ENCODE measurements at regions not wholly inside any gene's neighbourhood (a gene's known extent, or its start where the extent isn't known, plus 50 kb on each side); places are given as distances from the start of the nearest gene placed in this dataset.
"Not testable (repeated sequence)": the region's sequence is repeated elsewhere in the genome, so short reads cannot be mapped to it uniquely, and the experiment has no call there.

GRCh38 chr4:82248903-82249632 is 124.7 kb downstream of the HNRNPD start:
- no peak for FAIRE-seq
- DNase-seq (ENCODE audit: low spot score) = no peak

GRCh38 chr4:82247629-82248028 is 126.2 kb downstream of the HNRNPD start:
- DNase-seq (ENCODE audit: low spot score) (no peak), FAIRE-seq (no peak)

- FAIRE-seq = no peak
- no peak for DNase-seq (ENCODE audit: low spot score)
Observed at GRCh38 chr4:82247171-82247570, 126.6 kb downstream of the HNRNPD start.

GRCh38 chr4:82241534-82241933 is 132.3 kb downstream of the HNRNPD start:
- DNase-seq (ENCODE audit: low spot score) (no peak), FAIRE-seq (no peak)

- no peak for FAIRE-seq
- DNase-seq (ENCODE audit: low spot score) = no peak
Observed at GRCh38 chr4:82240410-82240809, 133.4 kb downstream of the HNRNPD start.

GRCh38 chr4:82237142-82237541 is 136.6 kb downstream of the HNRNPD start:
- FAIRE-seq = not testable (repeated sequence)

GRCh38 chr4:82235346-82235745 is 138.4 kb downstream of the HNRNPD start:
- DNase-seq (ENCODE audit: low spot score) (no peak), FAIRE-seq (no peak)

More at GRCh38 chr4:82237142-82237541, 136.6 kb downstream of the HNRNPD start:
- DNase-seq (ENCODE audit: low spot score) = not testable (repeated sequence)

- no peak for DNase-seq (ENCODE audit: low spot score)
- no peak for FAIRE-seq
Observed at GRCh38 chr4:82232891-82233290, 140.9 kb downstream of the HNRNPD start.

GRCh38 chr4:82231806-82232205 is 142.0 kb downstream of the HNRNPD start:
- DNase-seq (ENCODE audit: low spot score) = no peak
- no peak for FAIRE-seq

- FAIRE-seq (no peak), DNase-seq (ENCODE audit: low spot score) (no peak)
Observed at GRCh38 chr4:82230306-82230705, 143.5 kb downstream of the HNRNPD start.

GRCh38 chr4:82225030-82225429 is 148.8 kb downstream of the HNRNPD start:
- no peak for DNase-seq (ENCODE audit: low spot score)

GRCh38 chr4:82223715-82224114 is 150.1 kb downstream of the HNRNPD start:
- no peak for FAIRE-seq
- no peak for DNase-seq (ENCODE audit: low spot score)

More at GRCh38 chr4:82225030-82225429, 148.8 kb downstream of the HNRNPD start:
- no peak for FAIRE-seq

- FAIRE-seq = no peak
Observed at GRCh38 chr4:82219346-82219745, 154.4 kb downstream of the HNRNPD start.

GRCh38 chr4:82217986-82218715 is 155.6 kb downstream of the HNRNPD start:
- FAIRE-seq = no peak
- no peak for DNase-seq (ENCODE audit: low spot score)

More at GRCh38 chr4:82219346-82219745, 154.4 kb downstream of the HNRNPD start:
- DNase-seq (ENCODE audit: low spot score) = no peak

GRCh38 chr4:82216219-82216618 is 157.6 kb downstream of the HNRNPD start:
- DNase-seq (ENCODE audit: low spot score) (no peak), FAIRE-seq (no peak)

GRCh38 chr4:82215800-82216199 is 158.0 kb downstream of the HNRNPD start:
- FAIRE-seq = no peak
- no peak for DNase-seq (ENCODE audit: low spot score)

- DNase-seq (ENCODE audit: low spot score) (no peak), FAIRE-seq (no peak)
Observed at GRCh38 chr4:82215039-82215438, 158.8 kb downstream of the HNRNPD start.

GRCh38 chr4:82213485-82214417 is 160.0 kb downstream of the HNRNPD start:
- FAIRE-seq (no peak), DNase-seq (ENCODE audit: low spot score) (no peak)

GRCh38 chr4:82201805-82202641 is 171.8 kb downstream of the HNRNPD start:
- FAIRE-seq (no peak), DNase-seq (ENCODE audit: low spot score) (peak; percentile 18)

- DNase-seq (ENCODE audit: low spot score) = no peak
- FAIRE-seq = no peak
Observed at GRCh38 chr4:82201303-82201702, 172.5 kb downstream of the HNRNPD start.

GRCh38 chr4:82200046-82200445 is 173.7 kb downstream of the HNRNPD start:
- no peak for DNase-seq (ENCODE audit: low spot score)
- FAIRE-seq = no peak
